Mesothelial cell of epicardium (in vitro differentiated cells): ENCODE measurements at regions not wholly inside any gene's neighbourhood (a gene's known extent, or its start where the extent isn't known, plus 50 kb on each side); places are given as distances from the start of the nearest gene placed in this dataset.
"Not testable (repeated sequence)": the region's sequence is repeated elsewhere in the genome, so short reads cannot be mapped to it uniquely, and the experiment has no call there.

Experiments
- DNase-seq, 2 experiments: peaks; one replicate each; pipeline ENCODE4 v3.0.0; 2021; ENCODE audit warnings: low spot score in 2 of 2; ENCODE audit not compliant: unreplicated experiment in 2 of 2
- H3K27ac Mint-ChIP-seq: 2 replicates; pipeline ENCODE4 v1.8.0; 2021; ENCODE audit warnings: mixed read lengths
- H3K27me3 Mint-ChIP-seq: 2 replicates; pipeline ENCODE4 v1.8.0; 2021; ENCODE audit warnings: low read depth, mixed read lengths
- H3K36me3 Mint-ChIP-seq: 2 replicates; pipeline ENCODE4 v1.8.0; 2021; ENCODE audit warnings: mixed read lengths
- H3K4me1 Mint-ChIP-seq: 2 replicates; pipeline ENCODE4 v1.8.0; 2021; ENCODE audit warnings: mixed read lengths
- H3K4me3 Mint-ChIP-seq: 2 replicates; pipeline ENCODE4 v1.8.0; 2021; ENCODE audit warnings: mild to moderate bottlenecking, moderate library complexity, mixed read lengths
- H3K9me3 Mint-ChIP-seq: 2 replicates; pipeline ENCODE4 v1.8.0; 2021; ENCODE audit warnings: mixed read lengths
- CTCF ChIP-seq: fragments of 200-600 bp; sonication (generic); IDR thresholded peaks from one replicate; pipeline ENCODE4 v1.5.0; 2021; ENCODE audit warnings: antibody characterized with exemption; ENCODE audit not compliant: unreplicated experiment

- no peak for TF ChIP-seq CTCF
- Mint-ChIP-seq H3K27me3 (no peaks in the 10 kb centered on the region), H3K27ac (no peak overlapping the region), H3K36me3 (no peaks in the 10 kb centered on the region), H3K4me3 (no peak overlapping the region), H3K9me3 (peaks cover 3% of the 10 kb centered on the region), H3K4me1 (no peaks in the 10 kb centered on the region)
- DNase-seq, result no peak
Measured at GRCh38 chr18:39134255-39134654, 1568.7 kb upstream of the CELF4 start.

DNA sequence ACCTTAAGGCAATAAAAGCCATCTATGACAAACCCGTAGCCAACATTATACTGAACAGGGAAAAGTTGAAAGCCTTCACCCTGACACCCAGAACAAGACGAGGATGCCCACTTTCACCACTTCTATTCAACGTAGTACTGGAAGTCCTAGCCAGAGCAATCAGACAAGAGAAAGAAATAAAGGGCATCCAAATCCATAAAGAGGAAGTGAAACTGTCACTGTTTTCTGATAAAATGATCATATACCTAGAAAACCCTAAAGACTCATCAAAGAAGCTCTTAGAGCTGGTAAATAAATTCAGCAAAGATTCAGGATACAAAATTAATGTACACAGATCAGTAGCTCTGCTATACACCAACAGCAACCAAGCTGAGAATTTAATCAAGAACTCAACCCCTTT, 1561.9 kb upstream of the CELF4 start:
- H3K9me3 Mint-ChIP-seq, result peaks cover 40% of the 10 kb centered on the region
- H3K36me3 Mint-ChIP-seq, H3K27ac Mint-ChIP-seq, H3K4me3 Mint-ChIP-seq, DNase-seq, H3K27me3 Mint-ChIP-seq, H3K4me1 Mint-ChIP-seq: not testable (repeated sequence)

GRCh38 chr18:39113790-39114189, 1548.2 kb upstream of the CELF4 start:
- TF ChIP-seq CTCF, result no peak
- H3K27me3 Mint-ChIP-seq, result no peaks in the 10 kb centered on the region
- H3K4me1 Mint-ChIP-seq, result peaks cover 8% of the 10 kb centered on the region
- H3K36me3 Mint-ChIP-seq, result no peaks in the 10 kb centered on the region
- H3K9me3 Mint-ChIP-seq, result no peaks in the 10 kb centered on the region
- DNase-seq, result no peak
- no peak overlapping the region for H3K27ac Mint-ChIP-seq
- no peak overlapping the region for H3K4me3 Mint-ChIP-seq

- H3K9me3 Mint-ChIP-seq, result no peaks in the 10 kb centered on the region
- no peak for TF ChIP-seq CTCF
Measured at GRCh38 chr18:39105104-39105503, 1539.5 kb upstream of the CELF4 start.

DNA sequence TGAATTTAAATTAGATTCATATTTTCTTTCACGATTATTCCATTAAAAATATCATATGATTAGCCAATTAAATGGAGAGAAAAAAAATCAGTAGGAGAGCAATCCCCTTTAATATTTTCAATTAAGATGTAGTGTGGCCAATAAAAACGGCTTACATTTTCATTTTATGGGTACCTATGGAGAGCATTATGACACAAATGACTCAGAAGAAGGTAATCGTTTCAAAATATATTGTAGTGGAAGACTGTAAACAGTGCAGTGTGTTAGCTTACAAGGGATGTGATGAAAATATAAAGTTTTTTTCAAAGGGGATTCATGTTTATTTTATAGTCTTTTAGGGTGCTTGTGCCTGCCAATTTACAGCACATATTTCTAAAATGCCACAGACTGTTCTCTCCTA, 1507.4 kb upstream of the CELF4 start:
- no peak overlapping the region for H3K27ac Mint-ChIP-seq
- H3K4me3 Mint-ChIP-seq, result no peak overlapping the region
- H3K9me3 Mint-ChIP-seq, result peaks cover 4% of the 10 kb centered on the region
- H3K36me3 Mint-ChIP-seq, result no peaks in the 10 kb centered on the region
- TF ChIP-seq CTCF, result no peak
- no peak for DNase-seq
- H3K4me1 Mint-ChIP-seq, result no peaks in the 10 kb centered on the region
- H3K27me3 Mint-ChIP-seq, result no peaks in the 10 kb centered on the region

More at GRCh38 chr18:39105104-39105503, 1539.5 kb upstream of the CELF4 start:
- Mint-ChIP-seq H3K36me3 (no peaks in the 10 kb centered on the region), H3K4me3 (no peak overlapping the region), H3K27me3 (no peaks in the 10 kb centered on the region), H3K27ac (no peak overlapping the region), H3K4me1 (no peaks in the 10 kb centered on the region)
- DNase-seq, result no peak

GRCh38 chr18:39062426-39062825, 1496.8 kb upstream of the CELF4 start:
- Mint-ChIP-seq H3K4me3 (no peak overlapping the region), H3K36me3 (no peaks in the 10 kb centered on the region), H3K9me3 (no peaks in the 10 kb centered on the region), H3K27me3 (peaks cover 4% of the 10 kb centered on the region), H3K27ac (no peak overlapping the region), H3K4me1 (no peaks in the 10 kb centered on the region)
- no peak for TF ChIP-seq CTCF
- DNase-seq, result no peak
